CD14-positive monocyte (primary cell): ENCODE measurements at regions not wholly inside any gene's neighbourhood (a gene's known extent, or its start where the extent isn't known, plus 50 kb on each side); places are given as distances from the start of the nearest gene placed in this dataset.

Experiments
- DNase-seq, 3 donors: peaks; one replicate each; pipeline ENCODE4 v3.0.0-alpha.2; 2011 to 2022
- H2AFZ ChIP-seq: 2 replicates; pipeline ENCODE4 v1.6.0; 2012; ENCODE audit warnings: mild to moderate bottlenecking, low read depth, low read length, inconsistent platforms; ENCODE audit not compliant: insufficient read depth, poor library complexity, severe bottlenecking
- H3K27ac ChIP-seq, 2 donors: 1 replicate in 1 of 2; 2 replicates in 1 of 2; pipeline ENCODE4 v1.5.1; 2012 to 2013; ENCODE audit warnings: low read length in 2 of 2, control low read depth in 1 of 2, inconsistent platforms in 1 of 2, low read depth in 1 of 2, mild to moderate bottlenecking in 1 of 2
- H3K27me3 ChIP-seq, 2 donors: one replicate each; pipeline versions ENCODE4 v1.6.0 to v1.6.1; 2011 to 2013; ENCODE audit warnings: low read length in 2 of 2; ENCODE audit not compliant: control insufficient read depth in 2 of 2, insufficient read depth in 2 of 2
- H3K36me3 ChIP-seq, 2 donors: replicated peaks in 1 of 2; 1 replicate in 1 of 2; 2 replicates in 1 of 2; pipeline versions ENCODE4 v1.5.1 to v1.6.1; 2012 to 2013; ENCODE audit warnings: low read length in 2 of 2, control low read depth in 1 of 2, inconsistent platforms in 1 of 2, mild to moderate bottlenecking in 1 of 2; ENCODE audit not compliant: insufficient read depth in 2 of 2, control insufficient read depth in 1 of 2
- H3K4me1 ChIP-seq, 2 donors: 1 replicate in 1 of 2; 2 replicates in 1 of 2; pipeline versions ENCODE4 v1.5.1 to v1.6.1; 2012 to 2013; ENCODE audit warnings: low read length in 2 of 2, control low read depth in 1 of 2, inconsistent platforms in 1 of 2, mild to moderate bottlenecking in 1 of 2, moderate library complexity in 1 of 2; ENCODE audit not compliant: insufficient read depth in 2 of 2, control insufficient read depth in 1 of 2
- H3K4me2 ChIP-seq: replicated peaks from 2 replicates; pipeline ENCODE3; 2012; ENCODE audit warnings: low read length, moderate library complexity, mild to moderate bottlenecking; ENCODE audit not compliant: poor library complexity, severe bottlenecking; ENCODE audit errors: extremely low read depth
- H3K4me3 ChIP-seq, 3 experiments: fragments of 200-600 bp in 1 of 3; sonication (generic) in 1 of 3; replicated peaks in 1 of 3; 1 replicate in 2 of 3; 2 replicates in 1 of 3; pipeline ENCODE4 v1.5.1; 2011 to 2013; ENCODE audit warnings: low read length in 3 of 3, mild to moderate bottlenecking in 3 of 3, control low read depth in 2 of 3, low read depth in 2 of 3, inconsistent platforms in 1 of 3, moderate library complexity in 1 of 3
- H3K79me2 ChIP-seq: 2 replicates; pipeline ENCODE4 v1.6.0; 2012; ENCODE audit warnings: mild to moderate bottlenecking, control low read depth, inconsistent platforms, low read length, moderate library complexity; ENCODE audit not compliant: insufficient read depth
- H3K9ac ChIP-seq: 2 replicates; pipeline ENCODE4 v1.6.0; 2017; ENCODE audit warnings: low read length, mild to moderate bottlenecking; ENCODE audit not compliant: insufficient read depth, poor library complexity, severe bottlenecking
- H3K9me3 ChIP-seq, 2 donors: replicated peaks in 1 of 2; 1 replicate in 1 of 2; 2 replicates in 1 of 2; pipeline versions ENCODE4 v1.5.1 to v1.6.1; 2012 to 2013; ENCODE audit warnings: low read length in 2 of 2, control low read depth in 1 of 2; ENCODE audit not compliant: control insufficient read depth in 1 of 2, insufficient read depth in 1 of 2
- H4K20me1 ChIP-seq: 2 replicates; pipeline ENCODE4 v1.6.0; 2012; ENCODE audit warnings: mild to moderate bottlenecking, low read length, control low read depth, moderate library complexity; ENCODE audit not compliant: insufficient read depth
- H3K27ac Mint-ChIP-seq, 7 donors: one replicate each; pipeline ENCODE4 v1.8.0; 2020; ENCODE audit warnings: mild to moderate bottlenecking in 7 of 7, mixed read lengths in 7 of 7, moderate library complexity in 6 of 7, inconsistent platforms in 2 of 7
- H3K27me3 Mint-ChIP-seq, 3 donors: one replicate each; pipeline ENCODE4 v1.8.0; 2021 to 2022; ENCODE audit warnings: low read depth in 3 of 3, mild to moderate bottlenecking in 3 of 3, mixed read lengths in 3 of 3, moderate library complexity in 3 of 3, inconsistent platforms in 1 of 3
- H3K36me3 Mint-ChIP-seq, 2 donors: one replicate each; pipeline ENCODE4 v1.8.0; 2020; ENCODE audit warnings: mixed read lengths in 2 of 2, inconsistent platforms in 1 of 2, mild to moderate bottlenecking in 1 of 2
- H3K4me1 Mint-ChIP-seq: one replicate; pipeline ENCODE4 v1.8.0; 2020; ENCODE audit warnings: mild to moderate bottlenecking, mixed read lengths
- H3K4me3 Mint-ChIP-seq, 2 donors: one replicate each; pipeline ENCODE4 v1.8.0; 2020; ENCODE audit warnings: mild to moderate bottlenecking in 2 of 2, mixed read lengths in 2 of 2, moderate library complexity in 1 of 2
- H3K9me3 Mint-ChIP-seq, 7 donors: one replicate each; pipeline ENCODE4 v1.8.0; 2020 to 2022; ENCODE audit warnings: mixed read lengths in 7 of 7, mild to moderate bottlenecking in 6 of 7, moderate library complexity in 6 of 7, inconsistent platforms in 2 of 7
- WGBS: methylation state at CpG from one replicate; pipeline ENCODE4 v1.1.5; 2013; ENCODE audit warnings: missing lambda C conversion rate; ENCODE audit not compliant: insufficient coverage; 5-methylcytosine and 5-hydroxymethylcytosine counted together
- intact Hi-C, 2 donors: fragments of 100-400 bp; cut with micrococcal nuclease; formaldehyde crosslinking; loops; one replicate each; pipeline versions ENCODE4 v1.15.0 to v1.15.1; 2023
- TF ChIP-seq, protein P1 (sequence below): fragments of 200-600 bp; IDR thresholded peaks from one replicate; pipeline ENCODE4 v1.8.0; 2022; ENCODE audit warnings: antibody characterized with exemption, mild to moderate bottlenecking

DNA sequence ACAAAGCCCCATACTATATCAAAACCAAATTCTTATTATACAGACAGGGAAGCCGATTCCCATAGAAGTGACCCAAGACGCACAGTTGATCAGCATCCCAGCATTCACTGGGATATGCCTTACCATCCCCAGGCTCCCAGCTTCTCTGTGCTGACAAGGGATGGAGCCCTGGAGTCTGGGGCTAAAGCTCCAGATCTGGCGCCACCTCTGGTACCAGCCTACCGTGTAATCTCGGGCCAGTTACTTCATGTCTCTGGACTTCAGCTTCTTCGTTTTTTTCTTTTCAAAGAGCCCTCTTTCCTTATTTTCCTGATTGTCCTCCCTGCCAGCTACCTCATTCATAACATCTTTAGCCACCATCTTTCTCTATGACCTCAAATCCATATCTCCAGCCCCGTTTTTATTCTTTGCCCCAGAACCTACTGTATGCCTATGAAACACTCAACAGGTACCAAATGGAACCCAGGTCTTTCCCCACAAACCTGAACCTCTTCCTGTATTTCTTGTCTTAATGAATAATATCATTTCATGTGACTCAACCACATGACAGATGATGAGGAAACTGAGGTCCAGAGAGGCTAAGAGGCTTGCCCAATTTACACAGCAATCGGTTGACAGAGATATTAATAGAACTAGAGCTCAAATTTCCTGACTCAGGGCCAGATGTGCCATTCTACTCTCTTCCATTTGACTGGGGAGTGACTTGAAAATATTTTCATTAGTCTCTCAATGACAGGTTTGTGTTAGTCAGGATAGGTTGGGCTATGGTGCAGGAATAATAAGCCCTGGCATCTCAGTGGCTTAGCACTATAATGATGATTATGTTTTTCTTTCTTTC is 85.4 kb upstream of the TLE3 start:
- no peaks in the 10 kb centered on the region for H3K79me2 ChIP-seq
- H4K20me1 ChIP-seq: no peaks in the 10 kb centered on the region
- Mint-ChIP-seq H3K27me3 (peaks cover 3 to 11% (median 8%) of the 10 kb centered on the region in 3 donors), H3K36me3 (no peaks in the 10 kb centered on the region), H3K4me3 (no peak overlapping the region), H3K9me3 (peaks cover 0 to 4% (median 0%) of the 10 kb centered on the region in 7 donors), H3K27ac (peak overlapping the region in 1 of 7 donors; percentile 64), H3K4me1 (peaks cover 7% of the 10 kb centered on the region)
- intact Hi-C loops: loop anchor here in 1 of 2 donors (5.0 kb wide), 2 partner anchors 41 to 81 kb away; no protein-coding TSS in a partner anchor
- no peak overlapping the region for H2AFZ ChIP-seq
- H3K27me3 ChIP-seq: no peaks in the 10 kb centered on the region
- no peak overlapping the region for H3K4me3 ChIP-seq
- peaks cover 4 to 11% of the 10 kb centered on the region in 2 donors for H3K4me1 ChIP-seq
- DNase-seq: peak; percentile 46 to 76 (median 56)
- TF ChIP-seq, protein P1, sequence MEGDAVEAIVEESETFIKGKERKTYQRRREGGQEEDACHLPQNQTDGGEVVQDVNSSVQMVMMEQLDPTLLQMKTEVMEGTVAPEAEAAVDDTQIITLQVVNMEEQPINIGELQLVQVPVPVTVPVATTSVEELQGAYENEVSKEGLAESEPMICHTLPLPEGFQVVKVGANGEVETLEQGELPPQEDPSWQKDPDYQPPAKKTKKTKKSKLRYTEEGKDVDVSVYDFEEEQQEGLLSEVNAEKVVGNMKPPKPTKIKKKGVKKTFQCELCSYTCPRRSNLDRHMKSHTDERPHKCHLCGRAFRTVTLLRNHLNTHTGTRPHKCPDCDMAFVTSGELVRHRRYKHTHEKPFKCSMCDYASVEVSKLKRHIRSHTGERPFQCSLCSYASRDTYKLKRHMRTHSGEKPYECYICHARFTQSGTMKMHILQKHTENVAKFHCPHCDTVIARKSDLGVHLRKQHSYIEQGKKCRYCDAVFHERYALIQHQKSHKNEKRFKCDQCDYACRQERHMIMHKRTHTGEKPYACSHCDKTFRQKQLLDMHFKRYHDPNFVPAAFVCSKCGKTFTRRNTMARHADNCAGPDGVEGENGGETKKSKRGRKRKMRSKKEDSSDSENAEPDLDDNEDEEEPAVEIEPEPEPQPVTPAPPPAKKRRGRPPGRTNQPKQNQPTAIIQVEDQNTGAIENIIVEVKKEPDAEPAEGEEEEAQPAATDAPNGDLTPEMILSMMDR: no peak
- H3K9ac ChIP-seq: no peak overlapping the region
- H3K4me2 ChIP-seq: no peak overlapping the region
- H3K27ac ChIP-seq: no peak overlapping the region
- H3K36me3 ChIP-seq: no peaks in the 10 kb centered on the region
- no peaks in the 10 kb centered on the region for H3K9me3 ChIP-seq
- 80% methylated on average over 6 of the region's 8 CpGs for WGBS

DNA sequence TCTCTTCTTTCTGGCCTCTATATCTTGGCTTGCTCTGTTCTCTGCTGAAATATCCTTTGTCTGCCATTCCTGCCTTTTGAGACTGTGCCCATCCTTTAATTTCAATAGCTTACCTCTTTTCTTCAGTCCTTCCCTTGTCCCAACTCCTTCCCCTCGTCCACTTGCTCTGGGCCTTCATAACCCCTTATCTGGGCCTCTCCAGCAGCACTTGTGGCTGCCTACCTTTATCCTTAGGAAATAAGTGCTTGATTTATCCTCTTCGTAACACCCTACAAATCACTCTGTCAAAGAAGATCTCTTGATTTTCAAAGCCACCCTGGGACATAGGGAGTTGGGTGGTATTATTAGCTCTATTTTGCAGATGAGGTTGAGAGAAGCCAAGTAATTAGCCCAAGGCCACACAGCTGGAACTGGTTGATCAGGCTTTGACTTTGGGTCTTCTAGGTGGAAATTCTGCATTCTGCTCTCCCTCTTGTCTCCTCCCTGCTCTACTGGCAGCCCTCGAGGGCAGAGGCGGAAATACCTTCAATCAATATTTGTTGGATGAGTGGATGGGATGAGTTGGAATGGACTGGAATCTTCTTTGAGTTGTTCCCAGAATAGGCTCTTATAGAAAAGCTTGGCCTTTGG is 84.0 kb upstream of the TLE3 start:
- Mint-ChIP-seq H3K4me3 (no peak overlapping the region), H3K27ac (peak overlapping the region in 1 of 7 donors; percentile 73), H3K36me3 (no peaks in the 10 kb centered on the region), H3K27me3 (peaks cover 3 to 9% (median 8%) of the 10 kb centered on the region in 3 donors), H3K4me1 (peaks cover 7% of the 10 kb centered on the region), H3K9me3 (peaks cover 0 to 4% (median 0%) of the 10 kb centered on the region in 7 donors)
- no peaks in the 10 kb centered on the region for H3K36me3 ChIP-seq
- no peak overlapping the region for H3K4me2 ChIP-seq
- TF ChIP-seq, protein P1: no peak
- no peak for DNase-seq
- no peaks in the 10 kb centered on the region for H3K79me2 ChIP-seq
- no peaks in the 10 kb centered on the region for H3K9me3 ChIP-seq
- 80% methylated on average over 1 of the region's 4 CpGs for WGBS
- no peak overlapping the region for H3K27ac ChIP-seq
- no peaks in the 10 kb centered on the region for H3K27me3 ChIP-seq
- no peak overlapping the region for H3K9ac ChIP-seq
- H4K20me1 ChIP-seq: no peaks in the 10 kb centered on the region
- peaks cover 4 to 11% of the 10 kb centered on the region in 2 donors for H3K4me1 ChIP-seq
- H3K4me3 ChIP-seq: no peak overlapping the region
- H2AFZ ChIP-seq: no peak overlapping the region
- intact Hi-C loops: loop anchor here in 1 of 2 donors (5.0 kb wide), 2 partner anchors 39 to 79 kb away; no protein-coding TSS in a partner anchor
